ENCODE measurements at regions not wholly inside any gene's neighbourhood (a gene's known extent, or its start where the extent isn't known, plus 50 kb on each side); places are given as distances from the start of the nearest gene placed in this dataset.

DNA sequence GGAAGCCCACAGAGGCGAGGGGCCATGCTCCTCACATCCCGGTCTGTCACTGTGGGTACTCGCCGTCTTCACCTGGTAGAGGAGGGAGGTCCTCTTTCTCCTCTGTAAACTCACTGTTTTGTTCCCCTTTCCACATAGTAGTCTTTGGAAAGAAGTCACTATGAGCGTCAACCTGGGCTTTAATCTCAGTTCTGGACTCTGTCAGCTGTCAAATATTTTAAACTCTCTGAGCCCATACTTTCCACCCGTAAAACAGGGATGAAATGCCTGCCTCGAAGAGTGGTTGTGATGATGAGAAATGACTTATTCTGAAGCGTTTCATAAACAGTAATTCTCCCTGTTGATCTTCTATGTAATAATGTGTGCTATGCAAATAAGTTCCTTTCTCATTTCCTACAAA lies 547.1 kb upstream of the SOX11 start:
- Mint-ChIP-seq H3K27me3 (ENCODE audit: low read depth) (no peaks in the 10 kb centered on the region), H3K9me3 (ENCODE audit: insufficient read depth) (peaks cover 7% of the 10 kb centered on the region), H3K27ac (no peak overlapping the region), H3K4me3 (no peak overlapping the region), H3K4me1 (ENCODE audit: low read depth) (no peaks in the 10 kb centered on the region), H3K36me3 (ENCODE audit: low read depth) (no peaks in the 10 kb centered on the region)
- ATAC-seq (no peak), DNase-seq (no peak)
- ChIA-PET POLR2A (no interaction called here), CTCF (no interaction called here)

DNA sequence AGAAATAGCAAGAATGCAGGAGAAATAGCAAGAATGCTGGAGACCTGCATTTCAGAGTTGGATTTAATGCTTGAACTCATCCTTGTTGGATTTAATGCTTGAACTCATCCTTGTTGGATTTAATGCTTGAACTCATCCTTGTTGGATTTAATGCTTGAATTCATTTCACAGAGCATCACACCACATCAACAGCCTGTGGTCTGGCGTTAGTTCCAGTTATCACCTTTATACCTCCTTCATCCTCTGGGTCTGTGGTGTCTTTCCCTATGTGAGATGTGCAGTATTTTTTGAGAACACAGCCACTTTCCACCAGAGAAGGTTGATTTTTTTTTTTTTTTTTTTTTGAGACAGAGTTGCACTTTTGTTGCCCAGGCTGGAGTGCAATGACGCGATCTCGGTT lies 546.4 kb upstream of the SOX11 start:
- Mint-ChIP-seq H3K27ac (no peak overlapping the region), H3K4me3 (no peak overlapping the region), H3K4me1 (ENCODE audit: low read depth) (no peaks in the 10 kb centered on the region), H3K36me3 (ENCODE audit: low read depth) (no peaks in the 10 kb centered on the region), H3K9me3 (ENCODE audit: insufficient read depth) (peaks cover 7% of the 10 kb centered on the region), H3K27me3 (ENCODE audit: low read depth) (no peaks in the 10 kb centered on the region)
- DNase-seq, result no peak
- POLR2A ChIA-PET, result no interaction called here
- ATAC-seq, result no peak
- CTCF ChIA-PET, result no interaction called here

DNA sequence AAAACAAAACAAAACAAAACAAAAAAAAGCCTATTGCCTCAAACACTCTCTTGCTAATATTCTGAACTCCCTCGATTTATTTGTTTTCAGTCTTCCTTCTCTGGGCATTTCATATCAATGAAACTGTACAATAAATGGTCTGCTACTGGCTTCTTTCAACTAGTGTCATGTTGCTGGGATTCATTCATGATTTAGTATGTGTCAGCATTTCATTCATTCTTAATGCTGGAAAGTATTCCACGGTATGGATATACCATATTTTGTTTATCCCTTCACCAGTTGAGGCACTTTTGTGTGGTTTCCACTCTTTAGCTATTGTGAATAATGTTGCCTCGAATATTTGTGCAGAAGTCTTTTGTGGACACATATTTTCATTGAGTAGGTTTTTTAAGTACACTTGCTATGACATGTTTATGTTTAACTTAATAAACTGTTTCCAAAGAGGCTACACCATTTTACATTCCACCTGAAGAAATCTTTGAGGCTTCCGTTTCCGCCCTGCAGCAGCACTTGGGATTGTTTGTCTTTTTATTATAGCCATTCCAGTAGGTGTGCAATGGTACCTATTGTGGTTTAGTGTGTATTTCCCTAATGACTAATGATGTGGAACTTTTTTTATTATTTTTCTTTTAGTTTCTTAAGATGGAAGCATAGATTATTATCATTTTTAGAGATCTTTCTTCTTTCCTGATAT lies 543.6 kb upstream of the SOX11 start:
- POLR2A ChIA-PET, result no interaction called here
- no peak overlapping the region for H3K27ac Mint-ChIP-seq
- ATAC-seq, result no peak
- no peak overlapping the region for H3K4me3 Mint-ChIP-seq
- H3K4me1 Mint-ChIP-seq (ENCODE audit: low read depth), result no peaks in the 10 kb centered on the region
- no peak for DNase-seq
- H3K9me3 Mint-ChIP-seq (ENCODE audit: insufficient read depth), result peaks cover 12% of the 10 kb centered on the region
- H3K36me3 Mint-ChIP-seq (ENCODE audit: low read depth), result no peaks in the 10 kb centered on the region
- no peaks in the 10 kb centered on the region for H3K27me3 Mint-ChIP-seq (ENCODE audit: low read depth)
- CTCF ChIA-PET, result no interaction called here

DNA sequence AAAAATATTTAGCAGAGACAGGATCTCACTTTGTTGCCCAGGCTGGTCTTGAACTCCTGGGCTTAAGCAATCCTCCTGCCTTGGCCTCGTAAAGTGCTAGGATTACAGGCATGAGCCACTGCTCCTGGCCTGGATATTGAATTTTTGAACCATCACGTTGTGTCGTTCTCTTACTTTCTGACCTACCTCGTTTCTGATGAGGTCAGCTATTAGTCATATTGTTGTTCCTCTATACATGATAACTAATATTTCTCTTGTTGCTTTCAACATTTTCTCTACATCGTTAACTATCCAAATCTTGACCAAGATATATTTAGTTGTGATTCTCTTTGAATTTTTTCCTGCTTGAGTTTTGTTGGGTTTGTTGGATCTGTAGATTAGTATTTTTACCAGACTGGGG lies 541.3 kb upstream of the SOX11 start:
- Mint-ChIP-seq H3K36me3 (ENCODE audit: low read depth) (no peaks in the 10 kb centered on the region), H3K4me1 (ENCODE audit: low read depth) (no peaks in the 10 kb centered on the region), H3K27me3 (ENCODE audit: low read depth) (no peaks in the 10 kb centered on the region), H3K27ac (no peak overlapping the region), H3K4me3 (no peak overlapping the region), H3K9me3 (ENCODE audit: insufficient read depth) (peaks cover 6% of the 10 kb centered on the region)
- ATAC-seq (no peak), DNase-seq (no peak)
- ChIA-PET POLR2A (no interaction called here), CTCF (no interaction called here)

DNA sequence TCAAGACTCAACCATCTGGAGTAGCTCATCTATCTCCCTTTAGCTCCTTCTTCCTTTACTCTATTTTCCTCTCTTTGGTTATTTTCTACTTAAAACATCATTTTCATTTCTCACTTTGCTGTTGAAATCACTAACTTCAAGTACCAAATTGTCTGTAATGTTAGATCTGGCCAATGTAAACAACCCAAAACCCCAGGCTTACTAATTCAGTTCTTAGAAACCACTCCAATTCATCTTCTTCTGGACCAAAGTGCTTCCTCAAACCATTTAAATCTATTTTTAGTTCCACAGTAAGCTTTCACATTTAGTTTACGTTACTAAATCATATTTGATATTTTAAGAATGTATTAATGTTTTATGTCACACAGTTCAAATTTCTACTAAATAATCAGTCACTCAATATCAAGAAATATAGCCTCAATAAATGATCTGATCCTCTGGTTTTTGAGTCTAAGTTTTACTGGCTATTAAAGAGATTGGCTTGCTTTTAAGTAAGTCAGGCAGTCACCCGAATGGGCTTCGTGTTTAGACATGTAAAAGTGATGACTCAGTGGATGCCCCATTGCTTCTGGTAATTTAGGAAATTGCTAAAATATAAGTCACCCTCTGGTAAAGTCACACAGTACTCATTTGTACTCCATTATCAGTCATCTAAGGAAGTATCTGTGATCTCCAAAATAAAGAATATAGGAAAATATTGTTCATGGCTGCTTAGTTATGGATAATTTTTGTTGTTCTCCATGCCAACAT lies 527.2 kb upstream of the SOX11 start:
- H3K4me1 Mint-ChIP-seq (ENCODE audit: low read depth), result no peaks in the 10 kb centered on the region
- H3K27me3 Mint-ChIP-seq (ENCODE audit: low read depth), result no peaks in the 10 kb centered on the region
- ATAC-seq (no peak), DNase-seq (no peak)
- CTCF ChIA-PET, result no interaction called here
- H3K4me3 Mint-ChIP-seq, result no peak overlapping the region
- peaks cover 16% of the 10 kb centered on the region for H3K9me3 Mint-ChIP-seq (ENCODE audit: insufficient read depth)
- H3K36me3 Mint-ChIP-seq (ENCODE audit: low read depth), result no peaks in the 10 kb centered on the region
- no peak overlapping the region for H3K27ac Mint-ChIP-seq
- POLR2A ChIA-PET, result no interaction called here

DNA sequence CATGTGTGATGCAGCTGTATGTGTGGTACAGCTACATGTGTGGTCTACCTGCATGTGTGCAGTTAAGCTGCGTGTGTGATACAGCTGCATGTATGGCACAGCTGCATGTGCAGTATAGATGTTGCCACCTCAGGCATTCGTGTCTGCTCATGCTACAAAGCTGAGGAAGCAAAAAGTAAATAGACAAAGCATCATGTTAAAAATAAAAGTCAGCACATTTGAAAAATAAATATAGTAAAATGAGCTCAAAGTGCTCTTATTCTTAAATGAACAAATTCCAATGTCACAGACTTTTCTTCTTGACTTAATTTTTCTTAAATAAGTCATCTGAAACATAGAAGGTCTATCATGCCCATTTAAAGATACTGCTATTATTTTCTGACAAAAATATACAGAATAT lies 519.3 kb upstream of the SOX11 start:
- Mint-ChIP-seq H3K4me3 (no peak overlapping the region), H3K27ac (no peak overlapping the region), H3K4me1 (ENCODE audit: low read depth) (no peaks in the 10 kb centered on the region), H3K27me3 (ENCODE audit: low read depth) (no peaks in the 10 kb centered on the region), H3K9me3 (ENCODE audit: insufficient read depth) (peaks cover 4% of the 10 kb centered on the region), H3K36me3 (ENCODE audit: low read depth) (no peaks in the 10 kb centered on the region)
- no peak for ATAC-seq
- ChIA-PET CTCF (no interaction called here), POLR2A (no interaction called here)
- no peak for DNase-seq

DNA sequence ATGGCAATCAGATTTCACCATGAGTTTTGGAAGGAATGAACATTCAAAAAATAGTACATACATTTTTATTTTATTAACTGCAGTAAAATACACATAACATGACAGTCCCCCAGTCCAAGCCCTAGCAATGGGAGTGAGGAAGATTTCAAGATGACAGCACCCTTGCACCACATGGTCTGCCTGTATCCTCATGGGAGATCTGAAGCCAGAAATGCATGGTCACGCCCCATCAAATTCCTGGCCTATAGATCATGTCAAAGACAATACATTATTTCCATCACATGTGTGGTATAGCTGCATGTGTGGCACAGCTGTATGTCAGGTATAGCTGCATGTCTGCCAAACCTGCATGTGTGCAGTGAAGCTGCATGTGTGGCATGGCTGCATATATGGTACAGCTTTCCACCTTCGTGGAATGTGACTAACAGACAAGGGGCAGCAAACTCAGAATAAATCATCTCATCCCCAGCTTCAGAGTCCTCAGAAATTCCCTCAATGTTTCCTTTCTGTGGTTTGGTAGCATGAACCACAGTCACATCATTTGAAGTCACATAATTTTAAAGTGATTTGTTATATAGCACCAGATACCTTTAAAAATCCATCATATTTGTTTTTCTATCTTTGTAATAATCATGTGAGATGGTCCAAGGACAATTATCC lies 518.2 kb upstream of the SOX11 start:
- Mint-ChIP-seq H3K4me1 (ENCODE audit: low read depth) (no peaks in the 10 kb centered on the region), H3K9me3 (ENCODE audit: insufficient read depth) (peaks cover 4% of the 10 kb centered on the region), H3K27me3 (ENCODE audit: low read depth) (no peaks in the 10 kb centered on the region), H3K4me3 (no peak overlapping the region), H3K36me3 (ENCODE audit: low read depth) (no peaks in the 10 kb centered on the region), H3K27ac (no peak overlapping the region)
- ATAC-seq (no peak), DNase-seq (no peak)
- ChIA-PET POLR2A (no interaction called here), CTCF (no interaction called here)

DNA sequence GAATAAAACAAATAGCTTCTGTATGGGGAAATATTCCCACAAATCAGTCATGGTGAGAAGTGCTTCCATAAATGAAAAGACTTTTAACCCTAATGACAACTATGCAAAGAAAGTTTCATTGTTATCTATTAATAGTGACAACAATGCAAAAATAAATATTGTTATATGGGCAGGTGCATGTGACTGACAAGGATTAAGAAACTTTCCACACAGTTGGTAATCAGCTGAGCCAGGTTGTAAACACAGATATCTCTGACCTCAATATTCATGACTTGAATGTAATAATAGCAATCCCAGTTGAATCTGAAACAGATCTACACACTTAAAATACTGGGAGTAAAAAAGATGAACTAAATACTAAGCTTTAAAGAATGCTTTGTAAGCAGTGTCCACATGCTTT lies 517.0 kb upstream of the SOX11 start:
- CTCF ChIA-PET, result no interaction called here
- Mint-ChIP-seq H3K27ac (no peak overlapping the region), H3K27me3 (ENCODE audit: low read depth) (no peaks in the 10 kb centered on the region), H3K4me3 (no peak overlapping the region), H3K36me3 (ENCODE audit: low read depth) (no peaks in the 10 kb centered on the region), H3K4me1 (ENCODE audit: low read depth) (no peaks in the 10 kb centered on the region), H3K9me3 (ENCODE audit: insufficient read depth) (peaks cover 4% of the 10 kb centered on the region)
- no peak for ATAC-seq
- DNase-seq, result no peak
- POLR2A ChIA-PET, result no interaction called here

DNA sequence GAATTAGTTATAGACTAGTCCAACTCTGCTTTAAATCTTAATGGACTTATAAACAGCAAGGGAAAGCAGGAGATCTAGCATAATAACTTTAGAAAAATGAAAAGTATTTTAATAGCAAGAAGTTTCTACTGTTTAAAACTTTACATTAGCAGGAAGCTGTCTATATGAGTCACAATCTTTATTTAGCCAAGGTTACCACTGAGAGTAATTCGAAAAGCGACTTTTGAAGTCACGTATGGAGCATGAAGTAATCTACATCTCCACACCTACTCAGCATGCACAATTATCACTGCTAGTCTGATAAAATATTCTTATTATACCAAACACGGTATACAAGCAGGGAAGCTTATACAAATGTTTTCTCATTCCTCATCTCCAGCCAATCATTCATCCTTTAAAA lies 515.4 kb upstream of the SOX11 start:
- DNase-seq (no peak), ATAC-seq (no peak)
- ChIA-PET POLR2A (no interaction called here), CTCF (no interaction called here)
- Mint-ChIP-seq H3K27me3 (ENCODE audit: low read depth) (no peaks in the 10 kb centered on the region), H3K36me3 (ENCODE audit: low read depth) (no peaks in the 10 kb centered on the region), H3K9me3 (ENCODE audit: insufficient read depth) (peaks cover 12% of the 10 kb centered on the region), H3K4me1 (ENCODE audit: low read depth) (no peaks in the 10 kb centered on the region), H3K4me3 (no peak overlapping the region), H3K27ac (no peak overlapping the region)

DNA sequence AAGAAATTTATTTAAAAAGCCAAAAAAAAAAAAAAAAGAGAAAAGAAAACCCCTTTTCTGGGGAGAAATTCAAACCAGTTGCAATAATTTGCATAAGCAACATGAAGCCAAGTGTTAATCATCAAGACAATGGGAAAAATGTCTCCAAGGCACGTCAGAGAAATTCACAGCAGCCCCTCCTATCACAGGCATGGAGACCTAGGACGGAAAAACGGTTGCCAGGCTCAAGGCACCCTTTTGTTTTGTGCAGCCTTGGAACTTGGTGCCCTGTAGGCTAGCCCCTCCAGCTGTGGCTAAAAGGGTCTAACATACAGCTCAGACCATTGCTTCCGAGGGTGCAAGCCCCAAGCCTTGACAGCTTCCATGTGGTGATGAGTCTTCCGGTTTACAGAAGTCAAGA lies 509.2 kb upstream of the SOX11 start:
- CTCF ChIA-PET, result no interaction called here
- Mint-ChIP-seq H3K4me3 (no peak overlapping the region), H3K36me3 (ENCODE audit: low read depth) (no peaks in the 10 kb centered on the region), H3K27ac (no peak overlapping the region), H3K27me3 (ENCODE audit: low read depth) (no peaks in the 10 kb centered on the region), H3K4me1 (ENCODE audit: low read depth) (no peaks in the 10 kb centered on the region), H3K9me3 (ENCODE audit: insufficient read depth) (peaks cover 14% of the 10 kb centered on the region)
- POLR2A ChIA-PET, result no interaction called here
- ATAC-seq (no peak), DNase-seq (no peak)

DNA sequence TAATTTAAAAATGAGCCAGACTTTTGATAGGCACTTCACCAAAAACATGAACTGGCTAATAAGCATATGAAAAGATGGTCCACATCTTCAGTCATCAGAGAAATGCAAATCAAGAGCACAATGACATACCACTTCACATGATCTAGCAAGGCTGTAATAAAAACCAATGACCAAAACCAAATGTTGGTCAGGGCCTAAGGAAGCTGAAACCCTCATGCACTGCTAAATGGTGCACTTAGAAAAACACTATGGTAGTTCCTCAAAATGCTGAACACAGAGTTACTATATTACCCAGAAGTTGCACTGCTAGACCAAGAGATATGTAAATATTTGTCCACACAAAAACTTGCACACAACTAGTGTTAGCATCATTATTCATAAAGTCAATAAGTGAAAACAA lies 504.9 kb upstream of the SOX11 start:
- no peaks in the 10 kb centered on the region for H3K36me3 Mint-ChIP-seq (ENCODE audit: low read depth)
- CTCF ChIA-PET, result no interaction called here
- no peak overlapping the region for H3K4me3 Mint-ChIP-seq
- no peak overlapping the region for H3K27ac Mint-ChIP-seq
- DNase-seq (no peak), ATAC-seq (no peak)
- H3K27me3 Mint-ChIP-seq (ENCODE audit: low read depth), result no peaks in the 10 kb centered on the region
- POLR2A ChIA-PET, result no interaction called here
- H3K4me1 Mint-ChIP-seq (ENCODE audit: low read depth), result no peaks in the 10 kb centered on the region
- H3K9me3 Mint-ChIP-seq (ENCODE audit: insufficient read depth), result peaks cover 5% of the 10 kb centered on the region

DNA sequence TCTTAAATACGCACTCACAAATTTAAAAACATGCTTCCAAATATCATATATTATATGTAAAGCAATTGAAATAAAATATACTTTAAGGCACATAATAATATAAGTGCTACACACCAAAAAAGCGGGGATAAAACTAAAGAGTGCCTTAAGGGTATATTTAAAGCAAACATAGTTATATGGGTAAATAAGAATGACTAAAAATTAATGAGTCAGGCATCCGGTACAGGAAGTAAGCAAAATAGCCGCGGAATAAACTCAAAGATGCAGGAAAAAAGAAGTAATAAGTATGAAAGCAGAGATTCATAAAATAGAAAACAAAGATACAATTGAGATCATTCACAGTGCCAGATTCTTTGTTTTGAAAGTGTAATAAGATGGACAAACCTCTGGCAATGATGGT lies 503.5 kb upstream of the SOX11 start:
- ChIA-PET CTCF (no interaction called here), POLR2A (no interaction called here)
- Mint-ChIP-seq H3K36me3 (ENCODE audit: low read depth) (no peaks in the 10 kb centered on the region), H3K4me3 (no peak overlapping the region), H3K27ac (no peak overlapping the region), H3K27me3 (ENCODE audit: low read depth) (no peaks in the 10 kb centered on the region), H3K4me1 (ENCODE audit: low read depth) (no peaks in the 10 kb centered on the region), H3K9me3 (ENCODE audit: insufficient read depth) (peaks cover 7% of the 10 kb centered on the region)
- ATAC-seq (no peak), DNase-seq (no peak)

DNA sequence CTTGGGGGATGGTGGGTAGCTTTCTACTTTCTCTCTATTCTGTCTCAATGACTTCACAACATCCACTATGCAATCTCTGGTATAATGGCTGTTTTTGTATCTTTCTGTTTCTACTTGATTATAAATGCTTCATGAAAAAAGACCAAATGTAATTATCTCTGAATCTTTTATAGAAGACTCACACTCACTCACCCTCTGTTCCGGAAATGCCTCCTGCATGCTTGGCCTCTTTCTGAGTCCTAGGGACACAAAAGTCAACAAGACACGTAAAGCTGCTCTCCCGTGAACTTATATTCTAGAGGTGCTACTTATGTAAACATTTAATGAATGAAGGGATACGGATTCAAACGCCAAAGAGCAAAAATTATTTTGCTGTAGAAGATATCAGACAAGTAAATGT lies 502.2 kb upstream of the SOX11 start:
- Mint-ChIP-seq H3K27ac (no peak overlapping the region), H3K9me3 (ENCODE audit: insufficient read depth) (peaks cover 10% of the 10 kb centered on the region), H3K27me3 (ENCODE audit: low read depth) (no peaks in the 10 kb centered on the region), H3K4me3 (no peak overlapping the region), H3K4me1 (ENCODE audit: low read depth) (no peaks in the 10 kb centered on the region), H3K36me3 (ENCODE audit: low read depth) (no peaks in the 10 kb centered on the region)
- DNase-seq, result no peak
- POLR2A ChIA-PET, result no interaction called here
- CTCF ChIA-PET, result no interaction called here
- ATAC-seq, result no peak
